GM23248 (cell line): ENCODE measurements at regions not wholly inside any gene's neighbourhood (a gene's known extent, or its start where the extent isn't known, plus 50 kb on each side); places are given as distances from the start of the nearest gene placed in this dataset.

Experiments
- DNase-seq: peaks from one replicate; pipeline ENCODE4 v3.0.0-alpha.2; 2015
- H2AFZ ChIP-seq: fragments of 200-600 bp; sonication (generic); 2 replicates; pipeline ENCODE4 v1.6.1; 2016; ENCODE audit warnings: antibody characterized with exemption
- H3F3A ChIP-seq: fragments of 200-600 bp; sonication (generic); 2 replicates; pipeline ENCODE4 v1.6.1; 2016; ENCODE audit warnings: mild to moderate bottlenecking, antibody characterized with exemption, mixed run types; ENCODE audit not compliant: insufficient read depth
- H3K27ac ChIP-seq: fragments of 200-600 bp; sonication (generic); 2 replicates; pipeline ENCODE4 v1.5.1; 2016; ENCODE audit warnings: mild to moderate bottlenecking
- H3K27me3 ChIP-seq: fragments of 200-600 bp; sonication (generic); replicated peaks from 2 replicates; pipeline ENCODE4 v1.6.1; 2016; ENCODE audit warnings: mild to moderate bottlenecking; ENCODE audit not compliant: insufficient read depth
- H3K36me3 ChIP-seq: fragments of 200-600 bp; sonication (generic); 2 replicates; pipeline ENCODE4 v1.6.1; 2016; ENCODE audit warnings: low read depth, mild to moderate bottlenecking
- H3K4me1 ChIP-seq: fragments of 200-600 bp; sonication (generic); 2 replicates; pipeline ENCODE4 v1.6.1; 2016; ENCODE audit warnings: mild to moderate bottlenecking; ENCODE audit not compliant: insufficient read depth
- H3K4me2 ChIP-seq: fragments of 200-600 bp; sonication (generic); one replicate; pipeline ENCODE4 v1.6.1; 2016; ENCODE audit warnings: mild to moderate bottlenecking; ENCODE audit not compliant: unreplicated experiment
- H3K4me3 ChIP-seq: fragments of 200-600 bp; sonication (generic); 2 replicates; pipeline ENCODE4 v1.5.1; 2016; ENCODE audit warnings: mild to moderate bottlenecking
- H3K79me2 ChIP-seq: fragments of 200-600 bp; sonication (generic); 2 replicates; pipeline ENCODE4 v1.6.1; 2016; ENCODE audit warnings: mild to moderate bottlenecking; ENCODE audit not compliant: insufficient read depth
- H3K9ac ChIP-seq: fragments of 200-600 bp; sonication (generic); 2 replicates; pipeline ENCODE4 v1.6.1; 2016; ENCODE audit warnings: mild to moderate bottlenecking
- H3K9me2 ChIP-seq: fragments of 200-600 bp; sonication (generic); 2 replicates; pipeline ENCODE4 v1.6.1; 2016; ENCODE audit warnings: mixed run types, mild to moderate bottlenecking, moderate library complexity; ENCODE audit not compliant: insufficient read depth
- H3K9me3 ChIP-seq: fragments of 200-600 bp; sonication (generic); one replicate; pipeline ENCODE4 v1.6.1; 2017; ENCODE audit warnings: low read depth
- H4K20me1 ChIP-seq: fragments of 200-600 bp; sonication (generic); 2 replicates; pipeline ENCODE4 v1.6.0; 2016; ENCODE audit not compliant: insufficient read depth
- EZH2 ChIP-seq: fragments of 200-600 bp; sonication (generic); IDR thresholded peaks from 2 replicates; pipeline ENCODE4 v1.6.1; 2018; ENCODE audit warnings: antibody characterized with exemption, mild to moderate bottlenecking; ENCODE audit not compliant: insufficient read depth, poor library complexity, severe bottlenecking
- EZH2phosphoT487 ChIP-seq: fragments of 200-600 bp; sonication (generic); IDR thresholded peaks from 2 replicates; pipeline ENCODE4 v1.6.1; 2018; ENCODE audit warnings: antibody characterized with exemption, moderate library complexity, mild to moderate bottlenecking, low read depth; ENCODE audit not compliant: insufficient read depth
- WGBS, 2 experiments: methylation state at CpG; one replicate each; pipeline ENCODE4 v1.1.6; 2015 to 2017; ENCODE audit warnings: low lambda C conversion rate in 2 of 2, low coverage in 1 of 2; ENCODE audit errors: missing lambda C conversion rate in 2 of 2; 5-methylcytosine and 5-hydroxymethylcytosine counted together
- in situ Hi-C: fragments of 300-500 bp; cut with MboI; formaldehyde crosslinking; loops from 2 replicates; pipeline ENCODE4 v1.15.0; 2020

DNA sequence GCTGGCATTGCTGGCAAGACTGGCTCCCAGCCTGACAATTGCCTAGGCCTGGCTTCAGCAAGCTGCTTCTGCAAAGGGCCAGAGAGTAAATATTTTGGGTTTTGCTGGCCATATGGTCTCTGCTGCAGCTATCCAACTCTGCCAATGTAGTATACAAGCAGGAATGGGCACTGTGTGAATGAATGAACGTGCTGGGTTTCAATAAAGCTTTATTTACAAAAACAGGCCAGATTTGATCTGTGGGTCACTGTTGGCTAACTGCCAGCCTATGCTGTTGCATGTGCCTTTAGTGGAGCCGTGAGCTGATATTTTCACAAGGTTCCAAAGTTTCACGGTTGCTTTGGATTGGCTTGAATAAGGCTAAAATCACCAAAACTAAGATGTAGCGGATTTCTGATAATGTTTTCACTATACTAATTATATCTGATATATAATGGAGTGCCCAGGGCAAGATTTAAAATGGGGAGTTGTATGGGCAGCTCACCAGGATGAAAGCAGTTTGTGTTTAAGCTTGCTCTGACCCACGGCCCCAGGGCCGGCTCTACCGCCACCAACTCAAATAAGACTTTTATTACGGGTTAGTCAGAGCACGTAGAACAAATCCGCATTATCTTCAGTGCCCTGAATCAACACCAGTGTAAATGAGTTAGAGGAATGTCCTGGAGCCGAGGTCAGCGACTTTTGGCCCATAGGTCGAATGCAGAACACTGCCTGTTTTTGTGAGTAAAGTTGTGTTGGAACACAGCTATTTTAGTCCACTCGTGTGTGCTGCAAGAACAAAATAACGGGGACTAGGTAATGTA is 98.6 kb upstream of the DAP start:
- Histone ChIP-seq H3K27ac (no peak overlapping the region), H3K27me3 (peaks cover 4% of the 10 kb centered on the region; the same call in 1 of the 2 replicates), H3K9ac (no peak overlapping the region), H3K9me3 (no peaks in the 10 kb centered on the region), H3K4me3 (no peak overlapping the region), H3K79me2 (no peaks in the 10 kb centered on the region), H3K4me2 (no peak overlapping the region), H4K20me1 (no peaks in the 10 kb centered on the region), H3K9me2 (no peaks in the 10 kb centered on the region), H3K4me1 (peaks cover 14% of the 10 kb centered on the region; the same call in 1 of the 2 replicates), H3F3A (no peaks in the 10 kb centered on the region; the same call in 1 of the 2 replicates), H2AFZ (no peak overlapping the region), H3K36me3 (no peaks in the 10 kb centered on the region)
- no peak for DNase-seq
- TF ChIP-seq EZH2phosphoT487 (no peak), EZH2 (no peak)
- in situ Hi-C loops: no loop called here
- 83 to 87% methylated on average over 15 of the region's 15 CpGs for WGBS, 2 experiments

- Histone ChIP-seq H3K79me2 (no peaks in the 10 kb centered on the region), H2AFZ (no peak overlapping the region), H3K4me3 (no peak overlapping the region), H3K4me2 (no peak overlapping the region), H3K36me3 (no peaks in the 10 kb centered on the region), H3K9me2 (no peaks in the 10 kb centered on the region), H3K27ac (no peak overlapping the region), H3K9me3 (no peaks in the 10 kb centered on the region), H4K20me1 (no peaks in the 10 kb centered on the region), H3F3A (no peaks in the 10 kb centered on the region; the same call in 1 of the 2 replicates), H3K9ac (no peak overlapping the region), H3K27me3 (peaks cover 4% of the 10 kb centered on the region; the same call in 1 of the 2 replicates), H3K4me1 (peaks cover 14% of the 10 kb centered on the region; the same call in 1 of the 2 replicates)
- TF ChIP-seq EZH2 (no peak), EZH2phosphoT487 (no peak)
- DNase-seq: no peak
- 66 to 74% methylated on average over 9 of the region's 9 CpGs for WGBS, 2 experiments
- in situ Hi-C loops: no loop called here
Measured at GRCh38 chr5:10858945-10859344, 97.9 kb upstream of the DAP start.

- no peak for DNase-seq
- H3K27me3 ChIP-seq: peaks cover 4% of the 10 kb centered on the region; the same call in 1 of the 2 replicates
- H3K9me3 ChIP-seq: no peaks in the 10 kb centered on the region
- H3K79me2 ChIP-seq: no peaks in the 10 kb centered on the region
- H3K4me2 ChIP-seq: no peak overlapping the region
- no peak overlapping the region for H3K9ac ChIP-seq
- H3K36me3 ChIP-seq: no peaks in the 10 kb centered on the region
- in situ Hi-C loops: no loop called here
- H3K27ac ChIP-seq: no peak overlapping the region
- peaks cover 14% of the 10 kb centered on the region; the same call in 1 of the 2 replicates for H3K4me1 ChIP-seq
- no peak overlapping the region for H2AFZ ChIP-seq
- TF ChIP-seq EZH2 (no peak), EZH2phosphoT487 (no peak)
- WGBS, 2 experiments: 42 to 47% methylated on average over 5 of the region's 5 CpGs
- no peaks in the 10 kb centered on the region for H4K20me1 ChIP-seq
- no peak overlapping the region for H3K4me3 ChIP-seq
- H3F3A ChIP-seq: no peaks in the 10 kb centered on the region; the same call in 1 of the 2 replicates
- no peaks in the 10 kb centered on the region for H3K9me2 ChIP-seq
Measured at GRCh38 chr5:10858307-10858706, 97.3 kb upstream of the DAP start.

GRCh38 chr5:10857338-10857733 is 96.3 kb upstream of the DAP start:
- Histone ChIP-seq H4K20me1 (no peaks in the 10 kb centered on the region), H3K9me3 (no peaks in the 10 kb centered on the region), H3K27me3 (peaks cover 4% of the 10 kb centered on the region; the same call in 1 of the 2 replicates), H3K9me2 (no peaks in the 10 kb centered on the region), H3K36me3 (no peaks in the 10 kb centered on the region), H3K27ac (no peak overlapping the region), H3K4me2 (peak overlapping the region; percentile 36), H3K79me2 (no peaks in the 10 kb centered on the region), H3F3A (no peaks in the 10 kb centered on the region; the same call in 1 of the 2 replicates), H3K4me1 (peaks cover 14% of the 10 kb centered on the region; the same call in 1 of the 2 replicates), H3K4me3 (peak overlapping the region; percentile 22; the same call in 1 of the 2 replicates), H2AFZ (peak overlapping the region; percentile 46; the same call in 1 of the 2 replicates), H3K9ac (no peak overlapping the region)
- WGBS, 2 experiments: 16 to 19% methylated on average over 10 to 11 of the region's 11 CpGs
- DNase-seq: no peak
- in situ Hi-C loops: no loop called here
- TF ChIP-seq EZH2phosphoT487 (no peak), EZH2 (no peak)
